ENCODE measurements at regions not wholly inside any gene's neighbourhood (a gene's known extent, or its start where the extent isn't known, plus 50 kb on each side); places are given as distances from the start of the nearest gene placed in this dataset.

DNA sequence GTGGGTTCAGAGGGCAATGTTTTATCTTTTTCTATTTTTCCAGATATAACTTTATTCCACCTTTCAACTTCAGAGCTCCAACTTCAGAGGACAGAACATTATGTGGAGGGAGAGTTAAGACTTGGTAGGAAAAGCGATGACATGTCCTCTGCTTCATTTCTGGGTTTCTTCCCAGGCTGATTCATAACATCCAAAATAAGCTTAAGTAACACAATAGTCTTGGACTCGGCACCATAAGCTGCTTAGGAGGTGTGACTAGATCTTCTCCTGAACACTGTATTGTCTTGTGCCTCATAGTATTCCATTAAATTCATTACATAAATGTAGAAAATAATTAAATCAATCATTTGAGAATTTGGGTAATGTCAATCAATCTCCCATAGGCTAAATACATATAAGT, 95.5 kb upstream of the PDE3A start:
- FAIRE-seq = no peak
- no peak for DNase-seq (ENCODE audit: insufficient read length, low spot score)

DNA sequence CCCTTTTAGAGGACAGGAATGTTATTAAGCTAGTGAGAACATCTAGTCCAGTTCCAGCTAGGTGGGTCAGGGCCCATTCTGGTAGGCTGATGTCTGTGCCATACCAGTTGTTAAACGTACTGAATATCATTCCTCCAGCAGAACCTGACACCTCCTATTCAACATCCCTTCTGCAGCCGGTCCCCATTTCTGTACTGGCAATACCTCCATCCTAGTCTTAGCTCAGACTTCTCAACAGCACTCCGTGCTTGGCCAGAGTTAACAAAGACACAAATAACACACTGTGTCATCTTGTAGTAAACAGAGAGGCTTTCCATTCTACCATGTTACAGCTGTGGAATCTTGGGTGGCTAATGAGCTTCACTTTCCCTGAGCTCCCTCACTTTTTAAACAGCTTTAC, 94.3 kb upstream of the PDE3A start:
- DNase-seq (ENCODE audit: insufficient read length, low spot score) (no peak), FAIRE-seq (no peak)

DNA sequence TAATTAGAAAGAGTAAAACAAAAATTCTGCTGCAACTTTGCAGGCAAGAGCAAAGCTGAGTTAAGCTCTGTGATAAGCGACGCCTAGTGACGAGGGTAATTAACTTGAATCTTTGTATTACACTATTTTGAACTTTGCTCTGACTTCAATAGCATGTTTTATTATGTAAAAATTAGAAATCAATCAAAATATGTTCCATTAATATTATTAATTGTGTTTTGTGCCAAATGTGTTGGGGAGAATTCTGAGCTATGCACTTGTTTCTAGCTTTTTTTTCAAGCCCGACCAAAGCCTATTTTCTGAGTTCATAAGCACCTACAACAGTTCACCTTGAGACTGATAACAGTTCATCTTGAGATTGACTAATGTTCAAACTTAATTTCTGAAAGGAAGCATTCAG, 90.1 kb upstream of the PDE3A start:
- FAIRE-seq = no peak
- DNase-seq (ENCODE audit: insufficient read length, low spot score) = no peak

DNA sequence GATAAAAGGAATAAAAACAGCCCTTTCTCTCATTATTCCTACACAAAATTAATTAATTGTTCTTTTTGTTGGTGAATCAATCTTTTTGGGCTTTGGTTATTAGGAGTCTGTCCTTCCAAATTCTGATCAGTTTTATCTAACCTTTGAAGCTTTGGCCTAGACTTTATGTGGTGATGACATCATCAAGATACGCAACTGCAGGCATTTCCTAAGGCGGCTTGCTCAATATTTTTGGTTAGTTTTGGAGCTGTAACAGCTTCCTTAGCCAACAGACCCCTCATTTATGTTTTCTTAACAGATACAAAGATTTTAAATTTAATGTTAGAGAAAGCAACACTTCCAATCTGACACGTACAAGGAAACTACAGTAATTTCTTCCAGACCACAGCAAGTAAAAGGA, 87.8 kb upstream of the PDE3A start:
- DNase-seq (ENCODE audit: insufficient read length, low spot score) (no peak), FAIRE-seq (no peak)

DNA sequence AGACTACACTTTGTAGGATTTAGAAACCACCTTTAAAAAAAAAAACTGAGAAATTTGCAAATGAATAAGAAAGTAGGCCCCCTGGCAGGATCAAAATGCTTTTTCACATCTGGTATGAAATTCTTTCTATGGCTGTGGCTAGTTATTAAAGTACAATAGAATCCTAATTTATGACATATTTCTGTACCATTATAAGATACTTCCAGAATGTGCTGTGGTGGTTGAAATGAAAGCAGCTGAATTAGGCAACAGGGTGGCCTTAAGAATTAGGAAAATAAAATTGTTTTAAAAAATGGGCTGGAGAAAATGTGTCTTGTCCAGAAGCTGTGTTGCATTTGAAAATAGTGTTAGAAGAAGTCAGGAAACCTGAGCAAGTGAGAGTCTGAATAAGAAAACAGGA, 85.9 kb upstream of the PDE3A start:
- FAIRE-seq (no peak), DNase-seq (ENCODE audit: insufficient read length, low spot score) (no peak)

DNA sequence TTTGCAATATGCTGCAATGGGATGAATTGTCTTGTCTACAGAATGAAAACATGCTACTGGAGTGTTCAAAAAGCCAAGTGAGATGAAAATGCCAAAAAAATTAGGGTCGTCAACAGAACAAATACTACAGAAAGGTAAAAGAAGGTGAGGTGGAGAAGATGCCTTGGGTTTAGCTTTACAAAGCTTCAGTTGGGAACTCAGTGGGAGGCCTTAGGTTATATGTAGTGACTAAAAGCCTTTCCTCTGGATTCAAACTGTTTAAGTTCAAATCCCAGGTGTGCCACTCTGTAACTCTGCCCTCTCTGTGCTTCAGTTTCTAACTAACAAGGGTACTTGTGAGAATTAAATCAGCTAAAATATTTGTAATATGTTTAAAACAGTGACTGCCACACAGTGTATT, 84.9 kb upstream of the PDE3A start:
- FAIRE-seq = no peak

DNA sequence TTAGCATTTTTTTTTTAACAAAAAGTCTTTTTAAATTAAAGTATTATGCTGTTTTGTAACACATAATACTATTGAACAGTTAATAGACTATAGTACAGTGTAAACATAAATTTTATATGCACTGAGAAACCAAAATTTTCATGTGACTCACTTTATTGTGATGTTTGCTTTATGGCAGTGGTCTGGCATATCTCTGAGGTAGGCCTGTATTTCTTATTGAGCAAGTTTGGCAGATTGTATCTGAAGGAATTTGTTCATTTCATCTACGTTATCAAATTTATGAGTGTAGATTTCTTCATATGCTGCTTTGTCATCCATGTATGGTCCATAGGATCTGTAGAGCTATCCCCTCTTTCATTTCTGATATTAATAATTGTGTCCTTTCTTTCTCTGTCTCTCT, 78.8 kb upstream of the PDE3A start:
- no peak for DNase-seq (ENCODE audit: insufficient read length, low spot score)
- FAIRE-seq = no peak

More for the DNA sequence above, 84.9 kb upstream of the PDE3A start:
- DNase-seq (ENCODE audit: insufficient read length, low spot score) = no peak

DNA sequence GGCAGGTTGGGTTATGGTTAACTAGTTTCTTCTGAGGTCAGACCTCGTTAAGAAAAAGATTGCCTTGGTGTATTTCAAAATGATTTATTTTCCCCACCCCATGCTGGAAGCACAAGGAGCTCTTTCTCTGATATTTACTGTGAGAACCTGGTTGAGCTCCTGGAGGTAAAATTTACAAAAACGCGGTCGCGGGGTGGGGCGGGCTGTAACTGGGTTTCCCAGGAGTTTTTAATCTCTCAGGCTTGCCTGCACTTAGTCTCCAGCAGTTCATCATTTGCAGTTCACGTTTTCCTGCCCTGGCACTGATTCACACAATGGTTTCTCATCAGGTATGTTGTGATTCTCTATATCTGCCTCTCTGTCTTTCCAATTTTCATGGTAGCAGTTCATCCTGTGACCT, 67.9 kb upstream of the PDE3A start:
- FAIRE-seq (no peak), DNase-seq (ENCODE audit: insufficient read length, low spot score) (no peak)

DNA sequence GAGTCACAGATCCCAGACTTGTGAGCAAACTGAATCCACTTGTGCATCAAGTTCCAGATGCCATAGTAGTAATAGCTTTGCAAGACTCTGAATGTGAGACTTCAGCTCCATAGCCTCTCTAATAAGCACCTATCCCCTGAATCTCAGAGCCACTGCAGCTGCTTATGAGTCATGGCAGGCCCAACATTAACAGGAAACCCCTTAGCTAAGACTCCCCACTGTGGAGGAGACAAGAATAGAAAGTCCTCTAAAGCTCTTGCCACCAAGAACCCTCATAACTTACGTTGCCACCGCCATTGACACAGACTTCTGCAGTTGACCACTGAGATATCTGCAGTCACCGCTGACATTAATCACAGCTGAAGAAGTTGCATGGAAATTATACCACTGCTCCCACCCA, 62.9 kb upstream of the PDE3A start:
- DNase-seq (ENCODE audit: insufficient read length, low spot score) (no peak), FAIRE-seq (no peak)

DNA sequence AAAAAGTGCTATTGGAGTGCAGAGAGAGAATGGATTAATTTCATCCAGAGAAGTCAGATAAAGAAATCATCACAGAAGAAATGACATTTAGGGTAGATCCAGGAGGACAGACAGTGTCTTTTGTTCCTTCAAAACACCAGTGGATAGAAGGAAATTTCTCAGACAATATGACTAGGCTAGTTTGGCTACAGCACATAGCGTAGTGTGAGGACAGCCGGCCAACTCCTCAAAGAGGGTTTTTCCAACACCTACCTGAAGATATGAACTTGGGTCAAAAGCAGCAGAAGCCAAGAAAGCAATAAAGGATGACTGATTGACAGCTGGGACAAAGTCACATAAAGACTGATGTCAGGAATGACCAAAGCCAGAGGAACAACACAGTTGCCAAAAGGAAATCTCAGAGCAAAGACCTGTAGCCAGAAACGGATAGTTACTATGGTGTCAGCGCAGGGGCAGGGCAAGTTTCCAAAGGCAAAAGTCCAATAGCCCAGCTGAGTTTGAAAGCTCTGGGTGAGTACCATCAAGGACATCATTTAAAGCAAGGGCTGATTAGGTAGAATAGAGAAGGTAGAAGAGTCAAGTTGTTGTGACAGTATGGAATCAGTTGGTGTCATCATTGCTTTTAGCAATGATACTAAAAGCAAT, 58.7 kb upstream of the PDE3A start:
- no peak for DNase-seq (ENCODE audit: insufficient read length, low spot score)
- FAIRE-seq = no peak

DNA sequence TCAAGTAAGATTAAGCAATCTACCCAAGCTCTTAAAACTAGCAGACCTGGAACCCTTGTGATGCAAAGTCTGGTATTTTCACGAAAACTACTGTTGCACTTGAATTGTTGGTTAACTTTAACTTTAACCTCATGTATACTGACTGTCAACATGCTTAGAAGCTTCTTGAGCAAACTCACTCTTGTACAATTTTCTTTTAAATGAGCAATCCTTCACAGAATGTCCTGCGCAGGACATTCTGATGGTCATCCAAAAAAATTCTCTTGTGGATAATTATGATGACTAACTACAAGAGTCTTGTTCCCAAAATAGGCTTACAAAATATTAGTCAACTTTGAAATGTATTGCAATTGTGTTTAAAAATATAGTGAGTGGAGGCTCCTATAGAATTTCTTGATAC, 54.0 kb upstream of the PDE3A start:
- FAIRE-seq = no peak
- no peak for DNase-seq (ENCODE audit: insufficient read length, low spot score)

DNA sequence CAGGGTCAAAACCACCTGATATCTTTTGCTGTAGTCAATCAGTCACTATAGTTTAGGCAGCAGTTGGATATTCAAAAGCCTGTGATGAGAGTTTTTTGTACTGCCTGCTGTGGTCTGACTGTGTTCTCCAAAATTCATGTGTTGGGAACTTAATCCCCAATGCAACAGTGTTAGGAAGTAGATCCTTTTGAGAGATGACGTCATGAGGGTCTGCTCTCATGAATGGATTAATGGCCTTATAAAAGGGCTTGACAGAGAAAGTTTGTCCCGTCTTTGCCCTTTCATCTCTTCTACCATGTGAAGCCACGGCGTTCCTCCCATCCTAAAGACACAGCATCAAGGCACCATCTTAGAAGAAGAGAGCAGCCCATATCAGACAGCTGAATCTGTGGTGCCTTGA, 50.8 kb upstream of the PDE3A start:
- DNase-seq (ENCODE audit: insufficient read length, low spot score) = no peak
- no peak for FAIRE-seq
